ENCODE measurements at regions not wholly inside any gene's neighbourhood (a gene's known extent, or its start where the extent isn't known, plus 50 kb on each side); places are given as distances from the start of the nearest gene placed in this dataset.

DNA sequence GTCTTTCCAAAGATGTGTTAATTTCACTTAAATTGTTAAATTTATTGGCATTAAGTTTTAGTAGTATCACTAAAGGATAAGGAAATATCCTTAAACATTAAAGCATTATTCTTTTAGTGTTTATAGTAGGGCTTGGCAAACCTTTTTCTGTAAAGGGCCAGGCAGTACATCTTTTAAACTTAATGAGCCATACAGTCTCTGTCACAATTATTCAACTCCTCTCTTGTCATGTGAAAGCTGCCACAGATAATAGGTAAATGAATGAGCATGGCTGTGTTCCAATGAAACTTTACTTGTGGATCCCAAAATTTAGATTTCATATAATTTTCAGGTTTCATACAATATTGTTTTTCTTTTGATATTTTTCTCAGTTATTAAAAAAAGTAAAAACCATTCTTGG is 268.2 kb upstream of the C11orf87 start:
- POLR2A ChIA-PET, result no interaction called here
- H3K9me3 ChIP-seq (ENCODE audit: control extremely low read depth in 1 of 5, control insufficient read depth in 4 of 5, insufficient read depth in 2 of 5, low read depth in 1 of 5, low read length in 4 of 5), result peaks cover 0 to 11% (median 0%) of the 10 kb centered on the region in 5 experiments
- H3K27ac ChIP-seq (ENCODE audit: insufficient read depth in 1 of 2, low read depth in 1 of 2, low read length in 2 of 2, poor library complexity in 1 of 2, severe bottlenecking in 2 of 2), result no peak overlapping the region
- CTCF ChIA-PET, result no interaction called here
- no peaks in the 10 kb centered on the region for H3K4me1 ChIP-seq (ENCODE audit: control extremely low read depth in 1 of 4, control insufficient read depth in 4 of 4, insufficient read depth in 4 of 4, low read length in 3 of 4)
- no peak for DNase-seq
- H3K36me3 ChIP-seq (ENCODE audit: control insufficient read depth in 4 of 4, insufficient read depth in 4 of 4, low read length in 3 of 4), result no peaks in the 10 kb centered on the region
- no peak overlapping the region for H3K4me3 ChIP-seq (ENCODE audit: control insufficient read depth in 1 of 7, extremely low read depth in 1 of 7, insufficient read depth in 4 of 7, low read depth in 2 of 7, low read length in 6 of 7)
- no peaks in the 10 kb centered on the region for H3K27me3 ChIP-seq (replicated peaks in 2 of 5; ENCODE audit: control insufficient read depth in 4 of 5, insufficient read depth in 5 of 5, low read length in 4 of 5)

DNA sequence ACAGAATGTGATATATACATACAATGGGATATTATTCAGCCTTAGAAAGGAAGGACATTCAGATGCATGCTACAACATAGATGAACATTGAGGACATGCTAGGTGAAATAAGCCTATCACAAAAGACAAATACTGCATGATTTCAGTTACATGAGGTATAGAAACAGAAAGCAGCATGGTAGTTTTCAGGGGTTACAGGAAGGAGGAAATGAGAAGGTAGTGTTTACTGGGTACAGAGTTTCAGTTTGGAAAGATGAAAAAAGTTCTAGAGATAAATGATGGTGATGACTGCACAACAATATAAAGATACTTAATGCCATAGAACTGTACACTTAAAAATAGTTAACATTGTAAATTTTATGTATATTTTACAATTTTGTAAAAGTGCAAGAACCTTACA is 266.7 kb upstream of the C11orf87 start:
- Histone ChIP-seq H3K27ac (ENCODE audit: insufficient read depth in 1 of 2, low read depth in 1 of 2, low read length in 2 of 2, poor library complexity in 1 of 2, severe bottlenecking in 2 of 2) (no peak overlapping the region), H3K36me3 (ENCODE audit: control insufficient read depth in 4 of 4, insufficient read depth in 4 of 4, low read length in 3 of 4) (no peaks in the 10 kb centered on the region), H3K9me3 (ENCODE audit: control extremely low read depth in 1 of 5, control insufficient read depth in 4 of 5, insufficient read depth in 2 of 5, low read depth in 1 of 5, low read length in 4 of 5) (peaks cover 0 to 13% (median 0%) of the 10 kb centered on the region in 5 experiments), H3K4me3 (ENCODE audit: control insufficient read depth in 1 of 7, extremely low read depth in 1 of 7, insufficient read depth in 4 of 7, low read depth in 2 of 7, low read length in 6 of 7) (no peak overlapping the region), H3K4me1 (ENCODE audit: control extremely low read depth in 1 of 4, control insufficient read depth in 4 of 4, insufficient read depth in 4 of 4, low read length in 3 of 4) (no peaks in the 10 kb centered on the region), H3K27me3 (replicated peaks in 2 of 5; ENCODE audit: control insufficient read depth in 4 of 5, insufficient read depth in 5 of 5, low read length in 4 of 5) (no peaks in the 10 kb centered on the region)
- POLR2A ChIA-PET, result no interaction called here
- CTCF ChIA-PET, result no interaction called here
- no peak for DNase-seq

DNA sequence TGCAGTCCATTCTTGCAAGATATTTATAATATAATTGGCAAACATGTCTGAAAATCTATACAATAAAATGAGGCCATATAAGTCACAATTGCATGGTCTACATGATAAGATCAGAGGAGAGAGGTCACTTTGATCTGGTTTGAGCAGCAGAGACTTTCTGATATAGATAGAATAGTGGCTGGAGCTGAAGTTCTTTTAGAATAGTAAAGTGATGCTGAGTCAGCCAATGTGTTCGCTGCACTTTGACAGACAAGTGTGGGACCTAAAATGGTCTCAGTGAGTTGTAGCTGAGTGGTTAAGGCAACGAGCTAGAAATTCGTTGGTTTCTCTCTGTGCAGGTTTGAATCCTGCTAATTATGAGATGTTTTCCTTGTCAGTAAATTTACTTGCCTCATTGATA is 257.0 kb upstream of the C11orf87 start:
- H3K27me3 ChIP-seq (replicated peaks in 2 of 5; ENCODE audit: control insufficient read depth in 4 of 5, insufficient read depth in 5 of 5, low read length in 4 of 5), result no peaks in the 10 kb centered on the region
- H3K4me3 ChIP-seq (ENCODE audit: control insufficient read depth in 1 of 7, extremely low read depth in 1 of 7, insufficient read depth in 4 of 7, low read depth in 2 of 7, low read length in 6 of 7), result no peak overlapping the region
- no peaks in the 10 kb centered on the region for H3K4me1 ChIP-seq (ENCODE audit: control extremely low read depth in 1 of 4, control insufficient read depth in 4 of 4, insufficient read depth in 4 of 4, low read length in 3 of 4)
- no peaks in the 10 kb centered on the region for H3K9me3 ChIP-seq (ENCODE audit: control extremely low read depth in 1 of 5, control insufficient read depth in 4 of 5, insufficient read depth in 2 of 5, low read depth in 1 of 5, low read length in 4 of 5)
- no peaks in the 10 kb centered on the region for H3K36me3 ChIP-seq (ENCODE audit: control insufficient read depth in 4 of 4, insufficient read depth in 4 of 4, low read length in 3 of 4)
- 96% methylated on average over 3 of the region's 3 CpGs for WGBS (ENCODE audit: insufficient coverage)
- no peak for DNase-seq
- CTCF ChIA-PET, result no interaction called here
- POLR2A ChIA-PET, result no interaction called here
- H3K27ac ChIP-seq (ENCODE audit: insufficient read depth in 1 of 2, low read depth in 1 of 2, low read length in 2 of 2, poor library complexity in 1 of 2, severe bottlenecking in 2 of 2), result no peak overlapping the region

DNA sequence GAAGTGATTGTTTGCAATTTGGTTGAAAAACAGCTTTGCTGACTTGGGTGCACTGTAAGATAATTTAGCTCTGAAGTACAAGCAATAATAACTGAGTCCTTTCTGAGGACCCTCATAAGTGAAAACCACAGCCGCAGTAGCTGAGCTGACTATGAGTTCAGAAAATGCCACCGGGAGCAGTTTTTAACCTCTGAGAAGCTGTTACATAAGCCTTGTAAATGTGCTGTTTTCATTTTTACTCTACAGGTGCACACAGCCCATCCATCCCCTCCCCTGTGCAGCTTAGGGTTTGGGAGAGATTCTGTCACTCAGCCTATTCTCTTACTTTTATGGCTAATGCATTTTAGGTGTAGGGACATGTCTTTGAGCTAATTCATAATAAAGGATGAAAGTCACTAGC is 255.5 kb upstream of the C11orf87 start:
- H3K4me3 ChIP-seq (ENCODE audit: control insufficient read depth in 1 of 7, extremely low read depth in 1 of 7, insufficient read depth in 4 of 7, low read depth in 2 of 7, low read length in 6 of 7), result no peak overlapping the region
- ChIA-PET POLR2A (no interaction called here), CTCF (no interaction called here)
- H3K36me3 ChIP-seq (ENCODE audit: control insufficient read depth in 4 of 4, insufficient read depth in 4 of 4, low read length in 3 of 4), result no peaks in the 10 kb centered on the region
- no peak for DNase-seq
- no peaks in the 10 kb centered on the region for H3K27me3 ChIP-seq (replicated peaks in 2 of 5; ENCODE audit: control insufficient read depth in 4 of 5, insufficient read depth in 5 of 5, low read length in 4 of 5)
- no peak overlapping the region for H3K27ac ChIP-seq (ENCODE audit: insufficient read depth in 1 of 2, low read depth in 1 of 2, low read length in 2 of 2, poor library complexity in 1 of 2, severe bottlenecking in 2 of 2)
- H3K9me3 ChIP-seq (ENCODE audit: control extremely low read depth in 1 of 5, control insufficient read depth in 4 of 5, insufficient read depth in 2 of 5, low read depth in 1 of 5, low read length in 4 of 5), result no peaks in the 10 kb centered on the region
- WGBS (ENCODE audit: insufficient coverage), result 100% methylated on average over 2 of the region's 2 CpGs
- no peaks in the 10 kb centered on the region for H3K4me1 ChIP-seq (ENCODE audit: control extremely low read depth in 1 of 4, control insufficient read depth in 4 of 4, insufficient read depth in 4 of 4, low read length in 3 of 4)

DNA sequence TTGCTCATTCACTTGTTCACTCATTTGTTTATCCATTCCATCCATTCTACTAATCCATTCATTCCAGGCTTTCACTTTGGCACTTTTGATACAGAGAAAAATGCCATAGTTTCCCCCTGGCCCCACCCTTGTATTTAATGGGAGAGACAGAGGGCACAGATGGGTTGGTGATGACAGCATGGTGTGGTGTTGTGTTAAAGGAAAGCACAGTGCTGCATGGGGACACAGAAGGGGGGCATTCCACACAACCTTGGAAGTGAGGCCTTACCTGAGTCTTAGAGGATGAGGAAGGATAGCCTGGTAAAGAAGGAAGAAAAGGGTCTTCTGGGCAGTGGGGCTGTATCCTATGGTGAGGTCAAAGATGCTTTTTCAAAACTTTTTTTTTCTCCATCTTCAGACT is 248.5 kb upstream of the C11orf87 start:
- no peaks in the 10 kb centered on the region for H3K9me3 ChIP-seq (ENCODE audit: control extremely low read depth in 1 of 5, control insufficient read depth in 4 of 5, insufficient read depth in 2 of 5, low read depth in 1 of 5, low read length in 4 of 5)
- H3K36me3 ChIP-seq (ENCODE audit: control insufficient read depth in 4 of 4, insufficient read depth in 4 of 4, low read length in 3 of 4), result no peaks in the 10 kb centered on the region
- ChIA-PET POLR2A (no interaction called here), CTCF (no interaction called here)
- no peaks in the 10 kb centered on the region for H3K4me1 ChIP-seq (ENCODE audit: control extremely low read depth in 1 of 4, control insufficient read depth in 4 of 4, insufficient read depth in 4 of 4, low read length in 3 of 4)
- no peak overlapping the region for H3K4me3 ChIP-seq (ENCODE audit: control insufficient read depth in 1 of 7, extremely low read depth in 1 of 7, insufficient read depth in 4 of 7, low read depth in 2 of 7, low read length in 6 of 7)
- H3K27me3 ChIP-seq (replicated peaks in 2 of 5; ENCODE audit: control insufficient read depth in 4 of 5, insufficient read depth in 5 of 5, low read length in 4 of 5), result no peaks in the 10 kb centered on the region
- H3K27ac ChIP-seq (ENCODE audit: insufficient read depth in 1 of 2, low read depth in 1 of 2, low read length in 2 of 2, poor library complexity in 1 of 2, severe bottlenecking in 2 of 2), result no peak overlapping the region
- no peak for DNase-seq

DNA sequence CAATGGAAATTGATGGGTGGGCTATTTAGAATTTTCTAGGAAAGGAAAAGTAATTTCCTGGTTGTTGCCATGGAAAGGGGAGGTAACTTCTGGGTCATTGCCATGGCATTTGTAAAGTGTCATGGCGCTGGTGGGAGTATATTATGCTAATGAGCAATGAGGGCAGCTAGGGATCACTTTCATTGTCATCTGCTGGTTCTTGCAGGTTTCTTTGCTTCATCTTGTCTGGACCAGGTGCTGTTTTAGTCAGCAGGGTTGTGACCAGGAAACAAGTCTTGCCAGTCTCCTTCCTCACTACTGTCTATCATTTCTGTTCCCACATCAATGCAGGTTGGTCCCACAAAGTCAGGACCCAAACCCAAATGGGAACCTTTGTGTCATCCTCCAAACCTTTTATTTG is 237.6 kb upstream of the C11orf87 start:
- Histone ChIP-seq H3K27me3 (replicated peaks in 2 of 5; ENCODE audit: control insufficient read depth in 4 of 5, insufficient read depth in 5 of 5, low read length in 4 of 5) (no peaks in the 10 kb centered on the region), H3K27ac (ENCODE audit: insufficient read depth in 1 of 2, low read depth in 1 of 2, low read length in 2 of 2, poor library complexity in 1 of 2, severe bottlenecking in 2 of 2) (no peak overlapping the region), H3K9me3 (ENCODE audit: control extremely low read depth in 1 of 5, control insufficient read depth in 4 of 5, insufficient read depth in 2 of 5, low read depth in 1 of 5, low read length in 4 of 5) (peaks cover 0 to 7% (median 0%) of the 10 kb centered on the region in 5 experiments), H3K4me3 (ENCODE audit: control insufficient read depth in 1 of 7, extremely low read depth in 1 of 7, insufficient read depth in 4 of 7, low read depth in 2 of 7, low read length in 6 of 7) (no peak overlapping the region), H3K4me1 (ENCODE audit: control extremely low read depth in 1 of 4, control insufficient read depth in 4 of 4, insufficient read depth in 4 of 4, low read length in 3 of 4) (no peaks in the 10 kb centered on the region), H3K36me3 (ENCODE audit: control insufficient read depth in 4 of 4, insufficient read depth in 4 of 4, low read length in 3 of 4) (no peaks in the 10 kb centered on the region)
- DNase-seq, result no peak
- ChIA-PET POLR2A (no interaction called here), CTCF (no interaction called here)
- WGBS (ENCODE audit: insufficient coverage), result 100% methylated on average over 1 of the region's 1 CpG

DNA sequence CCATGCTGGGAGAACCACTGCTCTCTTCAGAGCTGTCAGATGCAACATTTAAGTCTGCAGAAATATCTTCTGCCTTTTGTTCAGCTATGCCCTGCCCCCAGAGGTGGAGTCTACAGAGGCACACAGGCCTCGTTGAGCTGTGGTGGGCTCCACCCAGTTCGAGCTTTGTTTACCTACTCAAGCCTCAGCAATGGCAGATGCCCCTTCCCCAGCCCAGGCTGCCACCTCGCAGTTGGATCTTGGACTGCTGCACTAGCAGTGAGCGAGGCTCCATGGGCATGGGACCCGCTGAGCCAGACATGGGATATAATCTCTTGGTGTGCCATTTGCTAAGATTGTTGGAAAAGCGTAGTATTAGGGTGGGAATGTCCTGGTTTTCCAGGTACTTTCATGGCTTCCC is 229.1 kb upstream of the C11orf87 start:
- Histone ChIP-seq H3K9me3 (ENCODE audit: control extremely low read depth in 1 of 5, control insufficient read depth in 4 of 5, insufficient read depth in 2 of 5, low read depth in 1 of 5, low read length in 4 of 5) (peaks cover 0 to 4% (median 1%) of the 10 kb centered on the region in 5 experiments), H3K4me1 (ENCODE audit: control extremely low read depth in 1 of 4, control insufficient read depth in 4 of 4, insufficient read depth in 4 of 4, low read length in 3 of 4) (peaks cover 0 to 13% (median 5%) of the 10 kb centered on the region in 4 experiments), H3K36me3 (ENCODE audit: control insufficient read depth in 4 of 4, insufficient read depth in 4 of 4, low read length in 3 of 4) (no peaks in the 10 kb centered on the region), H3K27me3 (replicated peaks in 2 of 5; ENCODE audit: control insufficient read depth in 4 of 5, insufficient read depth in 5 of 5, low read length in 4 of 5) (no peaks in the 10 kb centered on the region), H3K4me3 (ENCODE audit: control insufficient read depth in 1 of 7, extremely low read depth in 1 of 7, insufficient read depth in 4 of 7, low read depth in 2 of 7, low read length in 6 of 7) (no peak overlapping the region), H3K27ac (ENCODE audit: insufficient read depth in 1 of 2, low read depth in 1 of 2, low read length in 2 of 2, poor library complexity in 1 of 2, severe bottlenecking in 2 of 2) (no peak overlapping the region)
- ChIA-PET POLR2A (no interaction called here), CTCF (no interaction called here)
- no peak for DNase-seq
- 94% methylated on average over 3 of the region's 6 CpGs for WGBS (ENCODE audit: insufficient coverage)

DNA sequence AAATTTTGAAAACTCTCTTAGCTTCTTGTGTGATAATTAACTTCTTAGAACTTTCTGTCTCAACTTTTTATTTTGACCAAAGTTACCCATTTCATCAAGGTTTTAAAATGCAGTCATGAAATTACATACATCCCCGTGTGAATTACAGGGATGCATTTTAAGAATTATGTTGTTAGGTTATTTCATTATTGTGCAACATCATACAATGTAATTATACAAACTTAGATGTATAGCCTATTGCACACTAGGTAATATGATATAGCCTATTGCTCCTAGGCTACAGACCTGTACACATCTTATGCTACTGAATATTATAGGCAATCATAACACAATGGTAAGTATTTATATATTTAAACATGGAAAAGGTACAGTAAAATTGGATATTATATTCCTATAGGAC is 228.1 kb upstream of the C11orf87 start:
- H3K9me3 ChIP-seq (ENCODE audit: control extremely low read depth in 1 of 5, control insufficient read depth in 4 of 5, insufficient read depth in 2 of 5, low read depth in 1 of 5, low read length in 4 of 5), result peaks cover 0 to 4% (median 0%) of the 10 kb centered on the region in 5 experiments
- no CpG with 5 or more reads among the region's 1 CpG for WGBS (ENCODE audit: insufficient coverage)
- H3K4me1 ChIP-seq (ENCODE audit: control extremely low read depth in 1 of 4, control insufficient read depth in 4 of 4, insufficient read depth in 4 of 4, low read length in 3 of 4), result peaks cover 0 to 21% (median 8%) of the 10 kb centered on the region in 4 experiments
- no peak for DNase-seq
- H3K36me3 ChIP-seq (ENCODE audit: control insufficient read depth in 4 of 4, insufficient read depth in 4 of 4, low read length in 3 of 4), result no peaks in the 10 kb centered on the region
- CTCF ChIA-PET, result no interaction called here
- H3K4me3 ChIP-seq (ENCODE audit: control insufficient read depth in 1 of 7, extremely low read depth in 1 of 7, insufficient read depth in 4 of 7, low read depth in 2 of 7, low read length in 6 of 7), result no peak overlapping the region
- H3K27ac ChIP-seq (ENCODE audit: insufficient read depth in 1 of 2, low read depth in 1 of 2, low read length in 2 of 2, poor library complexity in 1 of 2, severe bottlenecking in 2 of 2), result no peak overlapping the region
- POLR2A ChIA-PET, result no interaction called here
- no peaks in the 10 kb centered on the region for H3K27me3 ChIP-seq (replicated peaks in 2 of 5; ENCODE audit: control insufficient read depth in 4 of 5, insufficient read depth in 5 of 5, low read length in 4 of 5)
